CD1c-positive myeloid dendritic cell (primary cell): ENCODE measurements at regions not wholly inside any gene's neighbourhood (a gene's known extent, or its start where the extent isn't known, plus 50 kb on each side); places are given as distances from the start of the nearest gene placed in this dataset.
A peak's percentile ranks its signal among the peaks of the same experiment; 100 is the strongest.
"Not testable (repeated sequence)": the region's sequence is repeated elsewhere in the genome, so short reads cannot be mapped to it uniquely, and the experiment has no call there.

Source experiments
- DNase-seq: peaks from one replicate; pipeline ENCODE4 v3.0.0-alpha.2; 2016; ENCODE audit errors: extremely low spot score

- no peak for DNase-seq
These were observed 322.1 kb downstream of the MEX3B start for GRCh38 chr15:81723701-81724100.

- no peak for DNase-seq
These were observed 322.6 kb downstream of the MEX3B start for GRCh38 chr15:81723113-81723651.

GRCh38 chr15:81716468-81716867 lies 329.4 kb downstream of the MEX3B start:
- DNase-seq, result not testable (repeated sequence)

- DNase-seq, result no peak
These were observed 335.5 kb downstream of the MEX3B start for GRCh38 chr15:81710328-81710727.

- DNase-seq, result not testable (repeated sequence)
These were observed 332.9 kb upstream of the TMC3 start for GRCh38 chr15:81706816-81707346.

- DNase-seq, result not testable (repeated sequence)
These were observed 331.7 kb upstream of the TMC3 start for GRCh38 chr15:81705727-81706126.

GRCh38 chr15:81686021-81686420 lies 312.0 kb upstream of the TMC3 start:
- DNase-seq, result no peak

GRCh38 chr15:81685237-81685636 lies 311.2 kb upstream of the TMC3 start:
- DNase-seq, result no peak

GRCh38 chr15:81680829-81681228 lies 306.8 kb upstream of the TMC3 start:
- DNase-seq, result no peak

GRCh38 chr15:81666839-81667238 lies 292.8 kb upstream of the TMC3 start:
- DNase-seq, result peak; percentile 11

GRCh38 chr15:81660976-81661375 lies 287.0 kb upstream of the TMC3 start:
- no peak for DNase-seq

- no peak for DNase-seq
These were observed 279.2 kb upstream of the TMC3 start for GRCh38 chr15:81653259-81653658.

- DNase-seq, result no peak
These were observed 271.5 kb upstream of the TMC3 start for GRCh38 chr15:81645470-81645869.

- no peak for DNase-seq
These were observed 269.8 kb upstream of the TMC3 start for GRCh38 chr15:81643771-81644170.

GRCh38 chr15:81642451-81642990 lies 268.5 kb upstream of the TMC3 start:
- no peak for DNase-seq

GRCh38 chr15:81636064-81636463 lies 262.1 kb upstream of the TMC3 start:
- not testable (repeated sequence) for DNase-seq

- no peak for DNase-seq
These were observed 259.9 kb upstream of the TMC3 start for GRCh38 chr15:81633889-81634288.

- no peak for DNase-seq
These were observed 251.9 kb upstream of the TMC3 start for GRCh38 chr15:81625896-81626295.

GRCh38 chr15:81619002-81619401 lies 245.0 kb upstream of the TMC3 start:
- DNase-seq, result no peak

- DNase-seq, result no peak
These were observed 238.6 kb upstream of the TMC3 start for GRCh38 chr15:81612631-81613030.

- no peak for DNase-seq
These were observed 237.7 kb upstream of the TMC3 start for GRCh38 chr15:81611679-81612078.

GRCh38 chr15:81608309-81608829 lies 234.4 kb upstream of the TMC3 start:
- DNase-seq, result no peak

- DNase-seq, result no peak
These were observed 230.7 kb upstream of the TMC3 start for GRCh38 chr15:81604713-81605112.
